MM.1S (cell line): ENCODE measurements at regions not wholly inside any gene's neighbourhood (a gene's known extent, or its start where the extent isn't known, plus 50 kb on each side); places are given as distances from the start of the nearest gene placed in this dataset.

Source experiments
- CTCF ChIP-seq: fragments of 300-600 bp; sonication (generic); IDR thresholded peaks from 2 replicates; pipeline ENCODE4 v1.5.1; 2016; ENCODE audit warnings: antibody characterized with exemption, low read length, mixed read lengths
- EZH2 ChIP-seq: fragments of 300-600 bp; sonication (generic); optimal IDR thresholded peaks from 2 replicates; pipeline ENCODE3; 2017; ENCODE audit warnings: low read depth, mild to moderate bottlenecking, antibody characterized with exemption, low read length, mixed read lengths

DNA sequence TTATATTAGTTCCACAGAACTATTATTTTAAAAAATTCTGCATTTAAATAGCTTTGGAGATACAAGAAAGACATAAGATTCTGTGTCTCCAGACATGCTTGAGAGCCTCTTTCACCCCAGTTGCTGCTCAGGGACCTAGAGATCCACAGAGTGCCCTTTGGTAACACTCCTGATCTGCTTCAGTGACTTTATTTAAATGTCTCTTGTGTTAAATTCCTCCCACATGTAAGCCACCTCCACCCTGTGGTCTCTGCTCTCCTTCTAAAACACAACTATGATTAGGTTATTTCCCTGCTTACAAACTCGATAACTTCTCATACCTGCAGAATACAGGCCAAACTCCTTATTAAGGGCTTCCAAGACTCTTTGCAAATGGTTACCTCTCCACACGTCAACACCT is 141.0 kb downstream of the RFC3 start:
- no peak for TF ChIP-seq CTCF
- TF ChIP-seq EZH2: no peak
